ENCODE measurements at regions not wholly inside any gene's neighbourhood (a gene's known extent, or its start where the extent isn't known, plus 50 kb on each side); places are given as distances from the start of the nearest gene placed in this dataset.

DNA sequence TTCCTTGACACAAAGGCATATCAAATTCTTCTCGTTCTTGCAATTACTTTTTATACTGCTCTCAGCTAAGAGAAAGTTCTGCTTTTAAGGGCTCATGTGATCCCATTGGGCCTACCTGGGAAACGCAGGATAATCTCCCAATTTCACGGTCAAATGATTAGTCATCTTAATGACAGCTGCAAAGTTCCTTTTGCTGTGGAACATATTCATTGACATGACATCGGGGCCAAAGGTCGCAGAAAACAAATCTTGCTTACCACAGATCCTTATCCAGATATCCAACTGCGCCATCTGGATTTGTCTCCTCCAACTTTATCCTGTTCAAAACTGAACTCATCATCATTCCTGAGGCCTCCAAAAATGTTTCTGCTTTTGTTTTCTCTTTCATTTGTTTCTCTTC lies 1085.6 kb upstream of the WWC1 start:
- H3K23ac ChIP-seq (ENCODE audit: low read length in 2 of 2), result no peak overlapping the region
- no peak overlapping the region for H2BK15ac ChIP-seq (ENCODE audit: low read depth, poor library complexity, severe bottlenecking)
- no peak overlapping the region for H3K9ac ChIP-seq (ENCODE audit: low read length)
- H3K79me1 ChIP-seq (replicated peaks; ENCODE audit: low read length, poor library complexity, severe bottlenecking), result no peaks in the 10 kb centered on the region
- H4K8ac ChIP-seq (ENCODE audit: low read length), result no peak overlapping the region
- no peak overlapping the region for H4K91ac ChIP-seq (ENCODE audit: low read length)
- no peak overlapping the region for H3K4ac ChIP-seq (ENCODE audit: low read depth in 1 of 2, low read length in 2 of 2)
- H2BK12ac ChIP-seq (ENCODE audit: low read length in 2 of 2), result no peak overlapping the region
- no peak overlapping the region for H3K4me2 ChIP-seq (ENCODE audit: low read length, poor library complexity, severe bottlenecking)
- no peaks in the 10 kb centered on the region for H3K36me3 ChIP-seq (ENCODE audit: control insufficient read depth in 1 of 2, insufficient read depth in 2 of 2, low read depth in 1 of 2, low read length in 2 of 2)
- no peak overlapping the region for H2AK5ac ChIP-seq (ENCODE audit: low read length, severe bottlenecking)
- 88% methylated on average over 6 of the region's 6 CpGs for WGBS
- no peak overlapping the region for H3K27ac ChIP-seq (ENCODE audit: low read length, poor library complexity, severe bottlenecking)
- DNase-seq, result no peak
- no peak overlapping the region for H3K14ac ChIP-seq (ENCODE audit: low read length in 2 of 2)
- H3K4me1 ChIP-seq (ENCODE audit: control insufficient read depth, insufficient read depth, low read depth, low read length), result no peaks in the 10 kb centered on the region
- H3K18ac ChIP-seq (ENCODE audit: low read depth in 1 of 2, low read length in 2 of 2), result no peak overlapping the region
- no peaks in the 10 kb centered on the region for H3K27me3 ChIP-seq (ENCODE audit: control insufficient read depth in 1 of 2, insufficient read depth in 1 of 2, low read length in 2 of 2)
- no peak overlapping the region for H2AFZ ChIP-seq (ENCODE audit: low read depth, low read length)
- H3K4me3 ChIP-seq (ENCODE audit: insufficient read depth in 1 of 2, low read depth in 1 of 2, low read length in 2 of 2), result no peak overlapping the region
- H2BK120ac ChIP-seq (ENCODE audit: low read depth, low read length), result no peak overlapping the region
- H2BK5ac ChIP-seq (ENCODE audit: low read depth, low read length, poor library complexity, severe bottlenecking), result no peak overlapping the region
- peaks cover 4% of the 10 kb centered on the region for H3K9me3 ChIP-seq (ENCODE audit: control insufficient read depth, low read length)

DNA sequence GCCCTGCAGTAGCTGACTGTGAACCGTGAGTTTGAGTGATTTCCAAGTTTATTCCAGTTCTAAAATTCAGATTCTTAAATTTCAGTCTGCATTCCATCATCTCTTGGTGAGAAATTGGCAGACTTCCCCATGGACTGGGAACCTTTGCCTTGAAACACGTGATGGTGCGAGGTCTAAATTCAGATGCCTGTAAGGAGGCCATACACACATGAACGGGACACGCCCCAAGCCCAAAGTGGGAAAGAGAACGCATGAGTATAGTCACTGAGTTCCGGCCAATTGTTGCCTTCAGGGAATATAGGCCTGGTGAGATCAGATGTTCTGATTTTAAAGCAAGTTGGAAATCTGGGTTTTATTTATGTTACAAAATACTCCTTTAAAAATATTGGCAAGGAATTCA lies 1084.4 kb upstream of the WWC1 start:
- over 99% methylated on average over 6 of the region's 7 CpGs for WGBS

DNA sequence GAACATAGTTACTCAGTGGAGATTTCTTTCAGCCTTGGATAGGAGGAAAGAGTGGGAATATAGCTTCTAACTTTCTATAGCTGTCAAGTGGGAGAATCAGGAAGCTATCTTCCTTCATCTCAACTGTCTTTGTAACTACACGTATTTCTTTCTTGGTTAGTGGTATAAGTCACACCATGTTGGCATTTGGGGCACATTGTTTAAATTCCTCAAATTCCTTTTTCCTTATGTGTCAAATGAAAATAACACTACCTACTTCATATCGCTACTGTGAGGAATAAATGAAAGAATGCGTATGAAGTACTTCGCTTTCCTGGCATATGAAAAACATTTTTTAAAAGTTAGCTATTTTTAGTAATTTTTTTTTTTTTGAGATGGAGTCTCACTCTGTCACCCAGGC lies 1082.5 kb upstream of the WWC1 start:
- no peak overlapping the region for H2AK5ac ChIP-seq (ENCODE audit: low read length, severe bottlenecking)
- H2BK5ac ChIP-seq (ENCODE audit: low read depth, low read length, poor library complexity, severe bottlenecking), result no peak overlapping the region
- no CpG with 5 or more reads among the region's 4 CpGs for WGBS
- H3K18ac ChIP-seq (ENCODE audit: low read depth in 1 of 2, low read length in 2 of 2), result no peak overlapping the region
- H2AFZ ChIP-seq (ENCODE audit: low read depth, low read length), result no peak overlapping the region
- peak; percentile 3 for DNase-seq
- H3K4me1 ChIP-seq (ENCODE audit: control insufficient read depth, insufficient read depth, low read depth, low read length), result no peaks in the 10 kb centered on the region
- peak overlapping the region; percentile 60 for H3K27ac ChIP-seq (ENCODE audit: low read length, poor library complexity, severe bottlenecking)
- no peak overlapping the region for H3K4me3 ChIP-seq (ENCODE audit: insufficient read depth in 1 of 2, low read depth in 1 of 2, low read length in 2 of 2)
- H4K8ac ChIP-seq (ENCODE audit: low read length), result no peak overlapping the region
- H3K4ac ChIP-seq (ENCODE audit: low read depth in 1 of 2, low read length in 2 of 2), result no peak overlapping the region
- no peak overlapping the region for H2BK120ac ChIP-seq (ENCODE audit: low read depth, low read length)
- no peak overlapping the region for H3K9ac ChIP-seq (ENCODE audit: low read length)
- H3K79me1 ChIP-seq (replicated peaks; ENCODE audit: low read length, poor library complexity, severe bottlenecking), result no peaks in the 10 kb centered on the region
- no peak overlapping the region for H2BK15ac ChIP-seq (ENCODE audit: low read depth, poor library complexity, severe bottlenecking)
- H3K36me3 ChIP-seq (ENCODE audit: control insufficient read depth in 1 of 2, insufficient read depth in 2 of 2, low read depth in 1 of 2, low read length in 2 of 2), result no peaks in the 10 kb centered on the region
- H3K27me3 ChIP-seq (ENCODE audit: control insufficient read depth in 1 of 2, insufficient read depth in 1 of 2, low read length in 2 of 2), result no peaks in the 10 kb centered on the region
- H3K14ac ChIP-seq (ENCODE audit: low read length in 2 of 2), result no peak overlapping the region
- peaks cover 4% of the 10 kb centered on the region for H3K9me3 ChIP-seq (ENCODE audit: control insufficient read depth, low read length)
- H3K4me2 ChIP-seq (ENCODE audit: low read length, poor library complexity, severe bottlenecking), result no peak overlapping the region
- no peak overlapping the region for H2BK12ac ChIP-seq (ENCODE audit: low read length in 2 of 2)
- H3K23ac ChIP-seq (ENCODE audit: low read length in 2 of 2), result no peak overlapping the region
- H4K91ac ChIP-seq (ENCODE audit: low read length), result no peak overlapping the region

More for the DNA sequence above, 1084.4 kb upstream of the WWC1 start:
- Histone ChIP-seq H2BK5ac (ENCODE audit: low read depth, low read length, poor library complexity, severe bottlenecking) (no peak overlapping the region), H2BK120ac (ENCODE audit: low read depth, low read length) (no peak overlapping the region), H3K27me3 (ENCODE audit: control insufficient read depth in 1 of 2, insufficient read depth in 1 of 2, low read length in 2 of 2) (no peaks in the 10 kb centered on the region), H2AK5ac (ENCODE audit: low read length, severe bottlenecking) (no peak overlapping the region), H3K4me1 (ENCODE audit: control insufficient read depth, insufficient read depth, low read depth, low read length) (no peaks in the 10 kb centered on the region), H3K36me3 (ENCODE audit: control insufficient read depth in 1 of 2, insufficient read depth in 2 of 2, low read depth in 1 of 2, low read length in 2 of 2) (no peaks in the 10 kb centered on the region), H3K9ac (ENCODE audit: low read length) (no peak overlapping the region), H4K91ac (ENCODE audit: low read length) (no peak overlapping the region), H2BK15ac (ENCODE audit: low read depth, poor library complexity, severe bottlenecking) (no peak overlapping the region), H3K4ac (ENCODE audit: low read depth in 1 of 2, low read length in 2 of 2) (no peak overlapping the region), H3K23ac (ENCODE audit: low read length in 2 of 2) (no peak overlapping the region), H3K9me3 (ENCODE audit: control insufficient read depth, low read length) (peaks cover 4% of the 10 kb centered on the region), H3K4me3 (ENCODE audit: insufficient read depth in 1 of 2, low read depth in 1 of 2, low read length in 2 of 2) (no peak overlapping the region), H3K14ac (ENCODE audit: low read length in 2 of 2) (no peak overlapping the region), H3K27ac (ENCODE audit: low read length, poor library complexity, severe bottlenecking) (no peak overlapping the region), H2BK12ac (ENCODE audit: low read length in 2 of 2) (no peak overlapping the region), H4K8ac (ENCODE audit: low read length) (no peak overlapping the region), H3K79me1 (replicated peaks; ENCODE audit: low read length, poor library complexity, severe bottlenecking) (no peaks in the 10 kb centered on the region), H3K4me2 (ENCODE audit: low read length, poor library complexity, severe bottlenecking) (no peak overlapping the region), H2AFZ (ENCODE audit: low read depth, low read length) (no peak overlapping the region), H3K18ac (ENCODE audit: low read depth in 1 of 2, low read length in 2 of 2) (no peak overlapping the region)
- DNase-seq, result no peak

DNA sequence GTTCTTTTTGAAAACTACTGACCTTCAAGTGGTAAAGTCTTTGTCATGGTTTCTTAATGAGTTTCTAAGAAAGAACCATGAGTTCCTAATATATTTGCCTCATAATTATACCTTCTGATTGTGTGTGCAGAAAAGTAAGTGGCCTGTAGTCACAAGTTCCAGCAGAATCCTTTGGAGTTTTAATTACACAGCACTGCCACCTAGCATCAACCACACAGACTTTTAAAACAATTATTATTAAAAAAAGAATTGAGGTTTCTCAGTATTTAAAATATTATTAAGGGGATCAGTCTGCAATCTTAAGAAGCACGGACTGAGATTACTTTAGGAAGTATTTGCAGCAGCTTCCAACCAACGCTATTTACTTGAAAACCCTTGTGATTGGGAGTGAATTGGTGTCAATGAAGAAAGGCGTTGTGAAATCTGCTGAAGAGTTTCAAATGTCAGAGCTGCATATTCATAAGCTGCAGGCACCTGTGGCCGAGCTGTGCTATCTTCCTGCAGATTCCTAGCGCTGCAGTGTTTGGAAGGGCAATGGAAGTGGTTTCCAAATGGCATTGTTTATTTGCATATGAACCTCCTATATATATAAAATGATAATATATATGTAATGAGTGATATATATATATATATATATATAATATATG lies 1074.2 kb upstream of the WWC1 start:
- Histone ChIP-seq H3K4me3 (ENCODE audit: insufficient read depth in 1 of 2, low read depth in 1 of 2, low read length in 2 of 2) (no peak overlapping the region), H2AFZ (ENCODE audit: low read depth, low read length) (no peak overlapping the region), H3K36me3 (ENCODE audit: control insufficient read depth in 1 of 2, insufficient read depth in 2 of 2, low read depth in 1 of 2, low read length in 2 of 2) (no peaks in the 10 kb centered on the region), H3K4ac (ENCODE audit: low read depth in 1 of 2, low read length in 2 of 2) (no peak overlapping the region), H2BK5ac (ENCODE audit: low read depth, low read length, poor library complexity, severe bottlenecking) (no peak overlapping the region), H3K4me1 (ENCODE audit: control insufficient read depth, insufficient read depth, low read depth, low read length) (no peaks in the 10 kb centered on the region), H3K23ac (ENCODE audit: low read length in 2 of 2) (no peak overlapping the region), H3K9ac (ENCODE audit: low read length) (no peak overlapping the region), H3K4me2 (ENCODE audit: low read length, poor library complexity, severe bottlenecking) (no peak overlapping the region), H3K79me1 (replicated peaks; ENCODE audit: low read length, poor library complexity, severe bottlenecking) (no peaks in the 10 kb centered on the region), H3K18ac (ENCODE audit: low read depth in 1 of 2, low read length in 2 of 2) (no peak overlapping the region), H2BK15ac (ENCODE audit: low read depth, poor library complexity, severe bottlenecking) (no peak overlapping the region), H4K8ac (ENCODE audit: low read length) (no peak overlapping the region), H2BK12ac (ENCODE audit: low read length in 2 of 2) (no peak overlapping the region), H2BK120ac (ENCODE audit: low read depth, low read length) (no peak overlapping the region), H2AK5ac (ENCODE audit: low read length, severe bottlenecking) (no peak overlapping the region), H3K27me3 (ENCODE audit: control insufficient read depth in 1 of 2, insufficient read depth in 1 of 2, low read length in 2 of 2) (no peaks in the 10 kb centered on the region), H3K9me3 (ENCODE audit: control insufficient read depth, low read length) (no peaks in the 10 kb centered on the region), H3K27ac (ENCODE audit: low read length, poor library complexity, severe bottlenecking) (no peak overlapping the region), H3K14ac (ENCODE audit: low read length in 2 of 2) (no peak overlapping the region), H4K91ac (ENCODE audit: low read length) (no peak overlapping the region)
- WGBS, result 83% methylated on average over 3 of the region's 5 CpGs
- DNase-seq, result no peak
